IMR-90 (cell line): ENCODE measurements at regions not wholly inside any gene's neighbourhood (a gene's known extent, or its start where the extent isn't known, plus 50 kb on each side); places are given as distances from the start of the nearest gene placed in this dataset.

Experiments
- ATAC-seq: fragments of 200-7000 bp; cut with Tn5 transposase; 2 replicates; pipeline ENCODE4 v1.9.1; 2020; ENCODE audit warnings: low read depth, mild to moderate bottlenecking, moderate library complexity
- BruUV-seq: library from RNA; stranded (reverse); fragments of 400-500 nt; replicated peaks from 2 replicates; lab custom pipeline; 2021; lab: Mats Ljungman, UMichigan
- CTCF ChIA-PET: fragments of 300-600 bp; formaldehyde crosslinking; extraction: SDS; loops from one replicate; lab custom pipeline; 2021; ENCODE audit warnings: antibody characterized with exemption; lab: Yijun Ruan, JAX
- POLR2A ChIA-PET: fragments of 300-600 bp; sonication (Branson Sonifier 250); formaldehyde crosslinking; loops from one replicate; lab custom pipeline; 2022; ENCODE audit warnings: antibody characterized with exemption; ENCODE audit not compliant: unreplicated experiment; lab: Charles Lee
- DNase-seq: peaks from one replicate; pipeline ENCODE4 v3.0.0; 2013
- H2AFZ ChIP-seq: replicated peaks from 2 replicates; pipeline ENCODE3; 2013; ENCODE audit warnings: low read length, mild to moderate bottlenecking; ENCODE audit not compliant: poor library complexity
- H2AK5ac ChIP-seq: 2 replicates; pipeline ENCODE4 v1.6.1; 2013; ENCODE audit warnings: low read depth, low read length, inconsistent platforms
- H2AK9ac ChIP-seq: replicated peaks from 2 replicates; pipeline ENCODE3; 2013; ENCODE audit warnings: mild to moderate bottlenecking, low read depth, low read length, moderate library complexity; ENCODE audit not compliant: poor library complexity
- H2BK120ac ChIP-seq: 2 replicates; pipeline ENCODE4 v1.6.1; 2013; ENCODE audit warnings: low read depth, low read length, inconsistent platforms
- H2BK15ac ChIP-seq: 3 replicates; pipeline ENCODE4 v1.6.1; 2013; ENCODE audit warnings: low read depth, low read length, inconsistent platforms
- H2BK20ac ChIP-seq: 2 replicates; pipeline ENCODE4 v1.6.1; 2013; ENCODE audit warnings: low read depth, mild to moderate bottlenecking, inconsistent platforms, low read length, moderate library complexity
- H2BK5ac ChIP-seq: 2 replicates; pipeline ENCODE4 v1.6.1; 2013; ENCODE audit warnings: mild to moderate bottlenecking, low read depth, low read length, inconsistent platforms; ENCODE audit not compliant: poor library complexity, severe bottlenecking
- H3K14ac ChIP-seq: replicated peaks from 2 replicates; pipeline ENCODE4 v1.6.1; 2013; ENCODE audit warnings: low read depth, low read length, inconsistent platforms
- H3K18ac ChIP-seq: 2 replicates; pipeline ENCODE4 v1.6.1; 2013; ENCODE audit warnings: low read depth, low read length, control low read depth
- H3K23ac ChIP-seq: 2 replicates; pipeline ENCODE4 v1.6.1; 2013; ENCODE audit warnings: low read depth, low read length, inconsistent platforms
- H3K27ac ChIP-seq: 2 replicates; pipeline ENCODE4 v1.5.1; 2013; ENCODE audit warnings: mild to moderate bottlenecking, control low read depth, low read length; ENCODE audit not compliant: insufficient read depth
- H3K27me3 ChIP-seq: 2 replicates; pipeline ENCODE4 v1.6.1; 2013; ENCODE audit warnings: low read length; ENCODE audit not compliant: control insufficient read depth, insufficient read depth
- H3K36me3 ChIP-seq: 2 replicates; pipeline ENCODE4 v1.6.1; 2013; ENCODE audit warnings: low read length, mixed read lengths; ENCODE audit not compliant: control insufficient read depth, insufficient read depth
- H3K4ac ChIP-seq: 2 replicates; pipeline ENCODE4 v1.6.1; 2013; ENCODE audit warnings: low read depth, low read length, inconsistent platforms
- H3K4me1 ChIP-seq: 2 replicates; pipeline ENCODE4 v1.6.1; 2013; ENCODE audit warnings: low read length, mixed read lengths; ENCODE audit not compliant: control insufficient read depth, insufficient read depth
- H3K4me2 ChIP-seq: 2 replicates; pipeline ENCODE4 v1.6.1; 2013; ENCODE audit warnings: low read depth, mild to moderate bottlenecking, control low read depth, low read length, moderate library complexity
- H3K4me3 ChIP-seq: 2 replicates; pipeline ENCODE4 v1.5.1; 2013; ENCODE audit warnings: low read depth, mild to moderate bottlenecking, control low read depth, low read length, moderate library complexity; ENCODE audit not compliant: insufficient read depth
- H3K56ac ChIP-seq: 2 replicates; pipeline ENCODE4 v1.6.1; 2013; ENCODE audit warnings: low read length, inconsistent platforms; ENCODE audit not compliant: insufficient read depth; ENCODE audit errors: extremely low read depth
- H3K79me1 ChIP-seq, 2 experiments: 2 replicates each; pipeline ENCODE4 v1.6.1; 2013; ENCODE audit warnings: low read length in 2 of 2, inconsistent platforms in 1 of 2, low read depth in 1 of 2
- H3K9ac ChIP-seq: 2 replicates; pipeline ENCODE4 v1.6.1; 2013; ENCODE audit warnings: low read depth, low read length, control low read depth
- H3K9me1 ChIP-seq: 2 replicates; pipeline ENCODE4 v1.6.1; 2013; ENCODE audit warnings: low read length, inconsistent platforms; ENCODE audit not compliant: insufficient read depth
- H3K9me3 ChIP-seq: 2 replicates; pipeline ENCODE4 v1.6.1; 2013; ENCODE audit warnings: low read length; ENCODE audit not compliant: control insufficient read depth, insufficient read depth
- H4K20me1 ChIP-seq: 2 replicates; pipeline ENCODE4 v1.6.1; 2013; ENCODE audit warnings: low read length, inconsistent platforms; ENCODE audit not compliant: insufficient read depth
- H4K5ac ChIP-seq: 2 replicates; pipeline ENCODE4 v1.6.1; 2013; ENCODE audit warnings: mild to moderate bottlenecking, low read depth, low read length, control low read depth
- H4K8ac ChIP-seq, 2 experiments: 2 replicates each; pipeline ENCODE4 v1.6.1; 2013; ENCODE audit warnings: low read depth in 2 of 2, low read length in 2 of 2, control low read depth in 1 of 2, inconsistent platforms in 1 of 2
- H4K91ac ChIP-seq: 2 replicates; pipeline ENCODE4 v1.6.1; 2013; ENCODE audit warnings: low read depth, low read length, inconsistent platforms; ENCODE audit not compliant: insufficient read depth
- BHLHE40 ChIP-seq: fragments of 150-350 bp; IDR thresholded peaks from 2 replicates; pipeline ENCODE4 v1.6.1; 2016; ENCODE audit warnings: mild to moderate bottlenecking, low read depth, low read length
- CEBPB ChIP-seq: IDR thresholded peaks from 2 replicates; pipeline ENCODE4 v1.6.1; 2012; ENCODE audit warnings: low read depth, low read length, improper control_type of control experiment
- CHD1 ChIP-seq: IDR thresholded peaks from 2 replicates; pipeline ENCODE4 v1.6.1; 2012; ENCODE audit warnings: low read depth, low read length, improper control_type of control experiment
- CTCF ChIP-seq: conservative IDR thresholded peaks from 2 replicates; pipeline ENCODE4 v1.5.1; 2012; ENCODE audit warnings: mild to moderate bottlenecking, low read depth, low read length, improper control_type of control experiment
- FOS ChIP-seq: fragments of 150-350 bp; IDR thresholded peaks from 2 replicates; pipeline ENCODE4 v1.6.1; 2016; ENCODE audit warnings: low read depth, low read length
- MAFK ChIP-seq: IDR thresholded peaks from 2 replicates; pipeline ENCODE4 v1.6.1; 2012; ENCODE audit warnings: low read depth, low read length, improper control_type of control experiment
- MAZ ChIP-seq: IDR thresholded peaks from 2 replicates; pipeline ENCODE4 v1.6.1; 2012; ENCODE audit warnings: low read depth, mild to moderate bottlenecking, low read length, improper control_type of control experiment, moderate library complexity, borderline replicate concordance
- MXI1 ChIP-seq: IDR thresholded peaks from 2 replicates; pipeline ENCODE4 v1.6.1; 2012; ENCODE audit warnings: low read depth, mild to moderate bottlenecking, low read length, moderate library complexity, borderline replicate concordance
- NFE2L2 ChIP-seq: fragments of 150-350 bp; IDR thresholded peaks from 2 replicates; pipeline ENCODE4 v1.6.1; 2016; ENCODE audit warnings: low read depth, mild to moderate bottlenecking, low read length
- POLR2A ChIP-seq: IDR thresholded peaks from 2 replicates; pipeline ENCODE4 v1.6.1; 2012; ENCODE audit warnings: mild to moderate bottlenecking, low read depth, low read length
- RAD21 ChIP-seq: IDR thresholded peaks from 2 replicates; pipeline ENCODE4 v1.6.1; 2012; ENCODE audit warnings: low read length, improper control_type of control experiment
- RCOR1 ChIP-seq: IDR thresholded peaks from 2 replicates; pipeline ENCODE4 v1.6.1; 2012; ENCODE audit warnings: mild to moderate bottlenecking, low read length, improper control_type of control experiment; ENCODE audit not compliant: insufficient replicate concordance
- RFX5 ChIP-seq: IDR thresholded peaks from 2 replicates; pipeline ENCODE4 v1.8.0; 2012; ENCODE audit warnings: low read depth, mild to moderate bottlenecking, low read length, moderate library complexity
- SMC3 ChIP-seq: fragments of 150-350 bp; IDR thresholded peaks from 2 replicates; pipeline ENCODE4 v1.6.1; 2016; ENCODE audit warnings: low read depth, mild to moderate bottlenecking, antibody characterized with exemption, low read length, moderate library complexity
- WGBS, 2 experiments: methylation state at CpG; one replicate each; pipeline versions ENCODE4 v1.1.5 to v1.1.7; 2013; ENCODE audit warnings: missing lambda C conversion rate in 2 of 2; ENCODE audit not compliant: insufficient read length in 1 of 2; ENCODE audit errors: extremely low coverage in 2 of 2; 5-methylcytosine and 5-hydroxymethylcytosine counted together
- dilution Hi-C: fragments of 300-500 bp; cut with HindIII; formaldehyde crosslinking; loops from one replicate; pipeline ENCODE4 v1.14.3; 2018; ENCODE audit warnings: low sequenced_read_pairs; ENCODE audit not compliant: unreplicated experiment
- in situ Hi-C: fragments of 300-500 bp; cut with MboI; formaldehyde crosslinking; loops from 3 replicates; pipeline ENCODE4 v1.14.3; 2019; ENCODE audit warnings: low sequenced_read_pairs, inconsistent platforms, mixed read lengths
- intact Hi-C: fragments of 100-400 bp; cut with micrococcal nuclease; formaldehyde crosslinking; loops from 2 replicates; pipeline ENCODE4 v1.10.0; 2022
- TF ChIP-seq, protein P1 (sequence below): fragments of 150-350 bp; IDR thresholded peaks from 2 replicates; pipeline ENCODE4 v1.6.1; 2016; ENCODE audit warnings: low read depth, mild to moderate bottlenecking, low read length, moderate library complexity, borderline replicate concordance
- TF ChIP-seq, protein P2 (sequence below): fragments of 150-350 bp; IDR thresholded peaks from 2 replicates; pipeline ENCODE4 v1.6.1; 2017; ENCODE audit warnings: mild to moderate bottlenecking, antibody characterized with exemption, low read length, low read depth

- H4K5ac ChIP-seq = no peak overlapping the region
- TF ChIP-seq RFX5 = no peak
- no peak for TF ChIP-seq CEBPB
- no peak for TF ChIP-seq POLR2A
- TF ChIP-seq RCOR1 = no peak
- TF ChIP-seq CTCF = no peak
- TF ChIP-seq BHLHE40 = no peak
- no peak for TF ChIP-seq MAFK
- TF ChIP-seq RAD21 = no peak
- no peak for TF ChIP-seq MAZ
- TF ChIP-seq, protein P1, sequence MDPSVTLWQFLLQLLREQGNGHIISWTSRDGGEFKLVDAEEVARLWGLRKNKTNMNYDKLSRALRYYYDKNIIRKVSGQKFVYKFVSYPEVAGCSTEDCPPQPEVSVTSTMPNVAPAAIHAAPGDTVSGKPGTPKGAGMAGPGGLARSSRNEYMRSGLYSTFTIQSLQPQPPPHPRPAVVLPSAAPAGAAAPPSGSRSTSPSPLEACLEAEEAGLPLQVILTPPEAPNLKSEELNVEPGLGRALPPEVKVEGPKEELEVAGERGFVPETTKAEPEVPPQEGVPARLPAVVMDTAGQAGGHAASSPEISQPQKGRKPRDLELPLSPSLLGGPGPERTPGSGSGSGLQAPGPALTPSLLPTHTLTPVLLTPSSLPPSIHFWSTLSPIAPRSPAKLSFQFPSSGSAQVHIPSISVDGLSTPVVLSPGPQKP = no peak
- no peak for TF ChIP-seq CHD1
- TF ChIP-seq MXI1 = no peak
- no peak for TF ChIP-seq FOS
- TF ChIP-seq NFE2L2 = no peak
- no peak for TF ChIP-seq SMC3
- TF ChIP-seq, protein P2, sequence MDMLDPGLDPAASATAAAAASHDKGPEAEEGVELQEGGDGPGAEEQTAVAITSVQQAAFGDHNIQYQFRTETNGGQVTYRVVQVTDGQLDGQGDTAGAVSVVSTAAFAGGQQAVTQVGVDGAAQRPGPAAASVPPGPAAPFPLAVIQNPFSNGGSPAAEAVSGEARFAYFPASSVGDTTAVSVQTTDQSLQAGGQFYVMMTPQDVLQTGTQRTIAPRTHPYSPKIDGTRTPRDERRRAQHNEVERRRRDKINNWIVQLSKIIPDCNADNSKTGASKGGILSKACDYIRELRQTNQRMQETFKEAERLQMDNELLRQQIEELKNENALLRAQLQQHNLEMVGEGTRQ = no peak
- no peak overlapping the region for H2AK9ac ChIP-seq
- H3K79me1 ChIP-seq = no peaks in the 10 kb centered on the region
- H2BK15ac ChIP-seq = no peak overlapping the region
- 0 out of 2 replicates have a peak, but pooled peaks cover 1% of the 10 kb centered on the region for H3K9me3 ChIP-seq
- ChIA-PET POLR2A (no interaction called here), CTCF (no interaction called here)
- no peak overlapping the region for H3K23ac ChIP-seq
- no peak overlapping the region for H3K4ac ChIP-seq
- H2BK5ac ChIP-seq = no peak overlapping the region
- H2BK20ac ChIP-seq = no peak overlapping the region
- H3K4me2 ChIP-seq = no peak overlapping the region
- no peak overlapping the region for H2AK5ac ChIP-seq
- H2AFZ ChIP-seq = no peak overlapping the region
- no peak for DNase-seq
- no peaks in the 10 kb centered on the region for H3K36me3 ChIP-seq
- in situ Hi-C loops (no loop called here), dilution Hi-C loops (no loop called here), intact Hi-C loops (no loop called here)
- no TSS peak for BruUV-seq
- no peak overlapping the region for H2BK120ac ChIP-seq
- H4K8ac ChIP-seq = no peak overlapping the region
- H3K14ac ChIP-seq = no peak overlapping the region
- no peaks in the 10 kb centered on the region for H3K4me1 ChIP-seq
- H3K4me3 ChIP-seq = no peak overlapping the region
- H3K9me1 ChIP-seq = no peaks in the 10 kb centered on the region
- no peak overlapping the region for H3K18ac ChIP-seq
- H3K9ac ChIP-seq = no peak overlapping the region
- WGBS, 2 experiments = 20% methylated on average over 1 of the region's 5 CpGs; no CpG with 5 or more reads in 1 of the 2 experiments
- no peaks in the 10 kb centered on the region for H4K20me1 ChIP-seq
- H3K56ac ChIP-seq = no peak overlapping the region
- H3K27ac ChIP-seq = no peak overlapping the region
- H3K27me3 ChIP-seq = no peaks in the 10 kb centered on the region
- no peak for ATAC-seq
- H4K91ac ChIP-seq = no peak overlapping the region
Observed at GRCh38 chr3:83902787-83903533, 1055.8 kb upstream of the CADM2 start.
